ENCODE measurements at regions not wholly inside any gene's neighbourhood (a gene's known extent, or its start where the extent isn't known, plus 50 kb on each side); places are given as distances from the start of the nearest gene placed in this dataset.

DNA sequence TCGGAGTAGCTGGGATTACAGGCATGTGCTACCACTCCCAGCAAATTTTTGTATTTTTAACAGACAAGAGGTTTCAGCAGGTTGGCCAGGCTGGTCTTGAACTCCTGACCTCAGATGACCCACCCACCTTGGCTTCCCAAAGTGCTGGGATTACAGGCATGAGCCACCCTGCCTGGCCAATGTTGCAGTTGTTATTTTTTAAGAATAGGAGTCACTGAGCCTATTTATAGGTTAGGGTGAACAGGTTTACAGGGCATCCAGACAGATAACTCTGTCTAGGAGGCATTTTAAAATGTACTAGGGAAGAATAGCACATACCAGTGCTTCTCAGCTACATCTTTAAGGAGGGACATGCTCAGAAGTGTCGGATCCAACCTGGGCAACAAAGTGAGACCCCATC, 60.1 kb upstream of the BNC2 start:
- DNase-seq: no peak
- Histone ChIP-seq H3K27ac (ENCODE audit: insufficient read length, low read depth, low read length) (no peak overlapping the region), H2BK12ac (ENCODE audit: insufficient read length, low read depth, low read length) (no peak overlapping the region), H3K9me3 (ENCODE audit: control insufficient read depth, low read depth, low read length) (no peaks in the 10 kb centered on the region), H2BK120ac (ENCODE audit: low read depth, low read length, poor library complexity, severe bottlenecking) (no peak overlapping the region), H3K4me2 (ENCODE audit: insufficient read depth, insufficient read length, low read length) (no peak overlapping the region), H4K5ac (ENCODE audit: insufficient read length, low read depth, low read length) (no peak overlapping the region), H3K27me3 (ENCODE audit: insufficient read depth, low read length) (no peaks in the 10 kb centered on the region), H3T11ph (ENCODE audit: low read length) (no peak overlapping the region), H3K4me1 (ENCODE audit: insufficient read depth, low read length) (no peaks in the 10 kb centered on the region), H2AK5ac (ENCODE audit: insufficient read length, low read length) (no peak overlapping the region), H3K23ac (ENCODE audit: insufficient read length, low read depth, low read length) (no peak overlapping the region), H2BK15ac (ENCODE audit: low read depth, low read length) (no peak overlapping the region), H4K20me1 (ENCODE audit: control insufficient read depth, insufficient read depth, insufficient read length) (no peaks in the 10 kb centered on the region), H2BK20ac (ENCODE audit: low read depth, low read length, poor library complexity, severe bottlenecking) (no peak overlapping the region), H3K9ac (ENCODE audit: extremely low read depth, insufficient read length, low read length) (no peak overlapping the region), H3K56ac (ENCODE audit: insufficient read length, low read depth, low read length) (no peak overlapping the region), H3K14ac (ENCODE audit: insufficient read depth, low read length) (no peak overlapping the region), H3K79me1 (ENCODE audit: insufficient read depth, low read depth, low read length, poor library complexity, severe bottlenecking) (no peaks in the 10 kb centered on the region), H4K91ac (ENCODE audit: insufficient read length, low read depth, low read length) (no peak overlapping the region), H3K79me2 (ENCODE audit: insufficient read depth, low read length) (no peaks in the 10 kb centered on the region), H3K4ac (ENCODE audit: low read depth, low read length) (no peak overlapping the region), H2BK5ac (ENCODE audit: insufficient read length, low read length) (no peak overlapping the region), H3K18ac (ENCODE audit: insufficient read length, low read depth, low read length) (no peak overlapping the region), H3K23me2 (ENCODE audit: insufficient read length, low read depth, low read length, poor library complexity, severe bottlenecking) (no peaks in the 10 kb centered on the region), H4K8ac (replicated peaks; ENCODE audit: insufficient read length, low read depth, low read length) (no peak overlapping the region), H2AFZ (ENCODE audit: low read length) (no peak overlapping the region)
- H3K4me1 Mint-ChIP-seq: no peaks in the 10 kb centered on the region
- TF ChIP-seq, protein P1, sequence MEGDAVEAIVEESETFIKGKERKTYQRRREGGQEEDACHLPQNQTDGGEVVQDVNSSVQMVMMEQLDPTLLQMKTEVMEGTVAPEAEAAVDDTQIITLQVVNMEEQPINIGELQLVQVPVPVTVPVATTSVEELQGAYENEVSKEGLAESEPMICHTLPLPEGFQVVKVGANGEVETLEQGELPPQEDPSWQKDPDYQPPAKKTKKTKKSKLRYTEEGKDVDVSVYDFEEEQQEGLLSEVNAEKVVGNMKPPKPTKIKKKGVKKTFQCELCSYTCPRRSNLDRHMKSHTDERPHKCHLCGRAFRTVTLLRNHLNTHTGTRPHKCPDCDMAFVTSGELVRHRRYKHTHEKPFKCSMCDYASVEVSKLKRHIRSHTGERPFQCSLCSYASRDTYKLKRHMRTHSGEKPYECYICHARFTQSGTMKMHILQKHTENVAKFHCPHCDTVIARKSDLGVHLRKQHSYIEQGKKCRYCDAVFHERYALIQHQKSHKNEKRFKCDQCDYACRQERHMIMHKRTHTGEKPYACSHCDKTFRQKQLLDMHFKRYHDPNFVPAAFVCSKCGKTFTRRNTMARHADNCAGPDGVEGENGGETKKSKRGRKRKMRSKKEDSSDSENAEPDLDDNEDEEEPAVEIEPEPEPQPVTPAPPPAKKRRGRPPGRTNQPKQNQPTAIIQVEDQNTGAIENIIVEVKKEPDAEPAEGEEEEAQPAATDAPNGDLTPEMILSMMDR (conservative IDR thresholded peaks at IDR 0.05): no peak
- H3K27ac Mint-ChIP-seq: no peak overlapping the region
- H3K9me3 Mint-ChIP-seq: peaks cover 15 to 16% of the 10 kb centered on the region in 2 experiments
- H3K36me3 Mint-ChIP-seq (ENCODE audit: insufficient read depth in 1 of 3, low read depth in 3 of 3): peaks cover 2 to 18% (median 3%) of the 10 kb centered on the region in 3 experiments; a peak in 4 of 7 replicates
- peaks cover 3% of the 10 kb centered on the region for H3K27me3 Mint-ChIP-seq (ENCODE audit: low read depth)
- no peak overlapping the region for H3K4me3 Mint-ChIP-seq
- no CpG with 5 or more reads among the region's 2 CpGs for WGBS (ENCODE audit: extremely low coverage, insufficient read length, low lambda C conversion rate)
